ENCODE measurements at regions not wholly inside any gene's neighbourhood (a gene's known extent, or its start where the extent isn't known, plus 50 kb on each side); places are given as distances from the start of the nearest gene placed in this dataset.

DNA sequence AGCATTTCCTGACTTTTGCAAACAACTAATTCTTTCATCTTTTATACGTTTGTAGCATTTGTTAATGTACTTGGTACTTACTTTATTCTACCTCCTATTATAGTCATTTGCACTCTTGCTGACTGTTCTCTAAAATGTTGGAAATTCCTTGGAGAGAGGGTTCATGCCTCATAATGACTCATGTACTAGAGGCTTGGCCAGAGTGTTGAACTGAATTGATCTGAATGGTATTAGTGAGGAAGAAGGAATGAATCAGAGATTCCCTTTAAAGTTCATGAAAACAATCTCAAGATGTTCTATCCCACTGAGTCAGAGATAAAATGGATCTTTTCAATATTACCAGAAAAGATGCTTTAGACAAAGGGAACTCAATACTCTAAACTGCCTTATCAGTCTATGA is 383.4 kb downstream of the SEC16B start:
- TF ChIP-seq, protein P1, sequence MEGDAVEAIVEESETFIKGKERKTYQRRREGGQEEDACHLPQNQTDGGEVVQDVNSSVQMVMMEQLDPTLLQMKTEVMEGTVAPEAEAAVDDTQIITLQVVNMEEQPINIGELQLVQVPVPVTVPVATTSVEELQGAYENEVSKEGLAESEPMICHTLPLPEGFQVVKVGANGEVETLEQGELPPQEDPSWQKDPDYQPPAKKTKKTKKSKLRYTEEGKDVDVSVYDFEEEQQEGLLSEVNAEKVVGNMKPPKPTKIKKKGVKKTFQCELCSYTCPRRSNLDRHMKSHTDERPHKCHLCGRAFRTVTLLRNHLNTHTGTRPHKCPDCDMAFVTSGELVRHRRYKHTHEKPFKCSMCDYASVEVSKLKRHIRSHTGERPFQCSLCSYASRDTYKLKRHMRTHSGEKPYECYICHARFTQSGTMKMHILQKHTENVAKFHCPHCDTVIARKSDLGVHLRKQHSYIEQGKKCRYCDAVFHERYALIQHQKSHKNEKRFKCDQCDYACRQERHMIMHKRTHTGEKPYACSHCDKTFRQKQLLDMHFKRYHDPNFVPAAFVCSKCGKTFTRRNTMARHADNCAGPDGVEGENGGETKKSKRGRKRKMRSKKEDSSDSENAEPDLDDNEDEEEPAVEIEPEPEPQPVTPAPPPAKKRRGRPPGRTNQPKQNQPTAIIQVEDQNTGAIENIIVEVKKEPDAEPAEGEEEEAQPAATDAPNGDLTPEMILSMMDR (conservative IDR thresholded peaks at IDR 0.05 in 1 of 2, IDR thresholded peaks at IDR 0.05 in 1 of 2; ENCODE audit: low read depth in 1 of 2, low read length in 2 of 2), result no peak
- TF ChIP-seq EZH2 (IDR thresholded peaks at IDR 0.05; ENCODE audit: low read length, missing control alignments), result no peak
